NCI-H1694 treated with DMSO at 0.1 percent for 48 hours (cell line): ENCODE measurements at regions not wholly inside any gene's neighbourhood (a gene's known extent, or its start where the extent isn't known, plus 50 kb on each side); places are given as distances from the start of the nearest gene placed in this dataset.
"Not testable (repeated sequence)": the region's sequence is repeated elsewhere in the genome, so short reads cannot be mapped to it uniquely, and the experiment has no call there.

Source experiments
- DNase-seq: peaks from one replicate; lab custom pipeline; 2025; lab: John Stamatoyannopoulos, UW

- DNase-seq, result no peak
These were observed 231.9 kb downstream of the DLL1 start for GRCh38 chr6:170058878-170059485.

GRCh38 chr6:170057961-170058877 is 232.7 kb downstream of the DLL1 start:
- DNase-seq, result no peak

DNA sequence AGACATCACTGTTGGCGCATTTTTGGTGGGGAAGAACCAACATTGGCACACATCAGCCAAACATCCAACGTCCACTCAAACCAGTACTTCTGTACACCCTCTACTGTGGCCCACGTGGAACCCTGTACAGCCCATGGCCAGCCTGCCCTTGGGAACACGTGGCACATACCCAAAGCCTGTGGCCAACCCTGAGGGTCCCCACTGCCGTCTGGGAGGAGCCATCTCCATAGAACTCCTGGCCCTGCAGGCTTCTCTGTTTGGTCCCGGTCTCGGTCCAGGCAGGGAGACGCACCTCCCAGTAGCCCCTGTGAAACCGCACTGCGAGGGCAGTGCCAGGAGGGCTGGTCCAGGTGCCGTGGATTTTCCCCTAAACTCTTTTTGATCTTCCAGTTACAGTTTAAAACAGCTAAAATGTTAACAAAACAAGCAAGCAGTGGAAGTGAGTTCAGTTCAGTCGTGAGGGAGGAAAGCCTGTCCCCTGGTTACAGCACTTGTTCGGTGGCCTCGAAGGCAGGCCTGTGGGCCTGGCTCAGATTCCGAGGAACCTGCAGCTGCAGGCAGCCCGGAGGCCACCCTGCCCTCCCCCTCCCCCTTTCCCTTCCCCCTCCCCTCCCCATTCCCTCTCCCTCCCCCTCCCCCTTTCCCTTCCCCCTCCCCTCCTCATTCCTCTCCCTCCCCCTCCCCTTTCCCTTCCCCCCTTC is 233.7 kb downstream of the DLL1 start:
- DNase-seq, result no peak

GRCh38 chr6:170056278-170056711 is 234.6 kb downstream of the DLL1 start:
- no peak for DNase-seq

GRCh38 chr6:170055797-170056196 is 235.1 kb downstream of the DLL1 start:
- not testable (repeated sequence) for DNase-seq

DNA sequence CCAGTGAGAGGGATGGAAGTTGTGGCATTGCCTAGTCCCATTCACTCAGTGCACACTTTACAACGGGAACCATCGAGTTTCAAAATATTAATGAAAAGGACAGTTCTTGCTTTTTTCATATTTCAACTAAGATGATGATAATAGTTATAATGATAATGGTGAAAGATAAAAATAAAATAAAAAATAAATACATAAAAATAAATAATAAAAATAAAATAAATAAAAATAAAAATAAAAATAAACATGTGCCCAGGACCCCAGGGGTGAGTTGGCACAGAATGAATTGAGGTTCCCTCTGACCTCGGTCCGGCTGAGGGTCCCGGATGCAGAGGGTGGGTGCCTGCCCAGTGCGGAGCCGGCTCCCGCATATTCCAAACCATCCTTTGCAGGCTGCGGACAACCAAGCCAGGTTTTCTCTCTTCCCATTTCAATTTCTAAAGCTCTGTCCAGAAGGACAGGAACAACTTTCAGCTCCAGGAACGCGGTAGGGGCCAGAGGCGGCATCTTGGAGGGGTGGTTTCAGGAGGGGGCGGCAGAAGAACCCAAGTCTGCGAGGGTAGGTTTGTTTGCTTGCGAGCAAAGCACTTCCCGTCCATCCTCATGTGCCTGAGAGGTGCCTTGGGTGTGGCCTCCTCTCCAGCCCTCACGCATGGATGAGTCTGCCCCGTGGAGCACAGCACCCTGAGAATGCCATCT is 236.8 kb downstream of the DLL1 start:
- no peak for DNase-seq

GRCh38 chr6:170052991-170053821 is 237.7 kb downstream of the DLL1 start:
- no peak for DNase-seq

DNA sequence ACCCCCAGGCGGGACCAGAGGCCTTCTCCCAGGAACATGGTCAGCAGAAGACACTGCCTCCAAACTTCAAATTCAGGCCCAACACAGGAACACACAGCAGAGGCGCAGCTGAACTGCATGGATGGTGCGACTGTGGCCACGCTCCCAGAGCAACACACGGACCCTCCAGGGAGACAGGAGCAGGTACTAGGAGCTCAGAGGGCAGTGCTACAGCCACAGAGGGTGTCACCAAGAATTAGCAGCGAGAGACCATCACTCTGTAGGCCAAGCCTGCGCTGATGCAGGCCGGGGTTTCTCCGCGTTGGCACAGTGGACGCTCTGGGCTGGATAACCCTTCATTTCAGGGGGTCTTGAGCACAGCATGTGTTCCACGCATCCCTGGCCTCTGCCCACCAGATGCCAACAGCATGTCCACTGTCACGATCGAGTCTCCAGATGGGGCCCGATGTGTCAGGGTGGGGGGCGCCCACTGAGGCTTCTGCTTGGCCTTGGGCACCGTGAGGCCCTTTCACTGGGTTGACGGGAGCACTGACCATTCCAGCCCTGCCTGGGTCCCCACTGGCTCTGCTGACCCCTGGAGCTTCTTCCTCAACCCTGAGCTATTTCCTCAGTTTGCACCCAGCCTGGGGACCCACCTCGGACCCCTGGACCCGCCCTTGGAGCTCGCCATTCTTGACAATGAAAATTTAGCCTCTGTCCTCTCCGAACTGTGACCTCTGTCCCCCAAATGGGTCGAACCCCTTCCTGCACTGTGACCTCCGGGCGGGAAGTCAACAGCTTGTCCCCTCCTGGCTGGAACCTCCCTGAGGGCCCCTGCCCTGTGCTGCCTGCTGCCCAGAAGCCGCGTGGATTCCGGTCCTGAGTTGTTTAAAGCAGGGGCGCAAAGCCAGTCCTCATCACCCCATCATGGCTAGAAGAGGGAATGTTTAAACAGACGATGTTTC is 239.4 kb downstream of the DLL1 start:
- DNase-seq, result no peak

GRCh38 chr6:170050591-170051041 is 240.3 kb downstream of the DLL1 start:
- DNase-seq, result no peak

GRCh38 chr6:170049641-170050561 is 241.0 kb downstream of the DLL1 start:
- DNase-seq, result no peak

DNA sequence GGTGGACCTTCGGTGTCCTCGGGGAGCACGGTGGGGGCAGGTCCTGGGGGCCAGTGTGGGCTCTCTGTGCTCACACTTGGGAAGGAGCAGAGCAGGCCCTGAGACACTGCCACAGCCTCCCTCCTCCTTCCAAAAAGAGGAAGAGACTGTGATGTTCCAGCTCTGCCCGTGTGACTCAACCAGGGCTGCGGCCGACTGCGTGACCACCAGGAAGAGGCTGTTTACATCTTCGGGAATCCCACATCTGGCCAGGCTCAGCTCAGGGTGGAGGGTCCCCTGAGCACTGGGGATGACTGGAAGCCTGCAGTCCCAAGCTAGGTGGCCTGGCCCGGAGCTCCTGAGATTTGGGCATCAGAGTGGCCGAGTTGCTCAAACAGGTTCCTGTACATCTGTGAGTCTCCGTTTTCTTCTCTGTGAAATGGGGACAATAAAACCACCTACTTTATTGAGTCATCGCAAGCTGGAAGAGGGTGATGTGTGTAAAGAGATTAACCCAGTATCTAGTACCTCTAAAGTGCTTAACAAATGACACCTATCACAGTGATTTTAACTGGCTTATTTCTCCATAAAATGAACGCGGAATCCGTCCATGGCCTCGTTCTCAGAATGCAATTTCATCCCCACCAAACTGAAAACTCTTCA is 242.1 kb downstream of the DLL1 start:
- no peak for DNase-seq

- DNase-seq, result no peak
These were observed 243.1 kb downstream of the DLL1 start for GRCh38 chr6:170047823-170048222.

DNA sequence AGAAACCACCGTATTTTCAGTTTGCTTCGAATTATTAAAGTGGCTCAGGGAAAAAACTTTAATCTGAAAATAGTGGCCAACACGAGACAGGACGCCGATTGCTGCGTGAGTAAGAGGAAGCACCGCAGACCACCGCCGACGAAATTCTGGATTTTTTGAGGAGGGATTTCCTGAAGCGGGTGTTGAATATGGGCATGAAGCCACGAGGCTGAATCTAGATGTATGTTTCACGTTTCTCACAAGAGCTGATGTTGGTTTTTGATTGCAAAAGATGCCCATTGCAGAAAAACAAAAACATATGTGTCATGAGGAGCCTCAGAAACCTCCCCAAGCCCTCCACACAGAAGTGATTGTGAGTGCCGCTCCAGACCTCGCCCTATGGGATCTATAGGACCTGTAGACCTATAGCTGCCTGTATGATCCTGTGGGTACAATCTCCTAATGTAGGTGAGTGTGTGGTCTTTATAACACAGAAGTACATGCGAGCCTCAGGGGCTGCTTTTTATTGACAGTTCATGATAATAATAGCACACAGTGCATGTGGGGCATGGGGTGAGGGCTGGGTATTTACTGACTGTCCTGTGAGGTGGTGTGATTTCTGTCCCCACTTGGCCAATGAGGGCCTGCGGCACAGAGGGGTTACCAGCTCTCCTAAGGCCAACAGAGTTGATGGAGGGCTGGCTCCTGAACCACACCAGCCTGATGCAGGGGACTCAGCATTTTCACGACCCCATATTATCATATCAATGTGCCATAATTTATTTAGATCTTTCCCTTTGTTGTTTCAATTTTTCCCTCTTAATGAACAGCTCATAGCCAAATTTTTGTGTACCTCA is 243.9 kb downstream of the DLL1 start:
- DNase-seq, result no peak

GRCh38 chr6:170045981-170046667 is 244.8 kb downstream of the DLL1 start:
- DNase-seq, result no peak

GRCh38 chr6:170045563-170045960 is 245.3 kb downstream of the DLL1 start:
- no peak for DNase-seq

DNA sequence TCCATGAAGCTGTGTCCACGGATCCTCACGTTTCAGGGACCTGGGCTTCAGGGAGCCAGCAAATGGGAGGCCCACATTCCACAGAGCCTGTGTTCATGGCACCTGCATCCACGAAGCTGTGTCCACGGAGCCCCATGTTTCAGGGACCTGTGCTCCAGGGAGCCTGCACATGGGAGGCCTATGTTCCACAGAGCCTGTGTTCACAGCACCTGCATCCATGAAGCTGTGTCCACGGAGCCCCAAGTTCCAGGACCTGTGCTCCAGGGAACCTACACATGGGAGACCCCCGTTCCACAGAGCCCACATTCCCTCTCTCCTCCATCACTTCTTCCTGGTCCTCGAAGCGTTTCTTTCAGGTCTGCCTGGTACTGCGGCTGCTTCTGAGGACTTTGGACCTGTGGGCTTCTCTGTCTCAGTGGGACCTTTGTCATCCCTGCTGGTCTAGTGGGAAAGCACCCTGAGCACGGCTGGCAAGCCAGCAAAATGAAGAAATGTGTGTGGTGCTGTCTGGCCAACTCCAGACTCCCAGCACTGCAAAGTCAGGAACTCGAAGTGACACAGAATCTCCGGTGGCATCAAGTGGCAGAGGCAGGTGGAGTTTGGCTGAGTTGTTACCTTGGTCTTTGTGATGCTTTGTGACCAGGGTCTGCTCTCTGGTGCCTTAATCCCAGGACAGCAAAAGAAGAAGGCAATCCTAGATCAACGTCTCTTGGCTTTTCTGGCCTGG is 245.9 kb downstream of the DLL1 start:
- DNase-seq, result no peak
